K562 (cell line): ENCODE measurements at regions not wholly inside any gene's neighbourhood (a gene's known extent, or its start where the extent isn't known, plus 50 kb on each side); places are given as distances from the start of the nearest gene placed in this dataset.

Experiments used
- ADNP ChIP-seq: fragments of 200-800 bp; sonication (Bioruptor generic); IDR thresholded peaks from 2 replicates; pipeline ENCODE4 v1.6.1; 2016; ENCODE audit warnings: missing genetic modification characterization, missing compliant biosample characterization
- FOS ChIP-seq: IDR thresholded peaks from 3 replicates; pipeline ENCODE4 v1.6.1; 2011; ENCODE audit not compliant: insufficient read length; ENCODE audit errors: extremely low read depth
- JUNB ChIP-seq: fragments of 450-650 bp; formaldehyde crosslinking; conservative IDR thresholded peaks from 2 replicates; pipeline ENCODE4 v1.4.0; 2020; ENCODE audit warnings: mild to moderate bottlenecking
- KDM4B ChIP-seq, 2 experiments: fragments of 450-650 bp in 1 of 2; sonication (generic) in 1 of 2; IDR thresholded peaks; 2 replicates each; pipeline ENCODE4 v1.6.1; 2016 to 2017; ENCODE audit warnings: borderline replicate concordance in 2 of 2, antibody characterized with exemption in 1 of 2, low read depth in 1 of 2, mild to moderate bottlenecking in 1 of 2
- MYBL2 ChIP-seq, 2 experiments: fragments of 450-650 bp in 1 of 2; sonication (generic) in 1 of 2; formaldehyde crosslinking in 1 of 2; IDR thresholded peaks; 2 replicates each; pipeline versions ENCODE4 v1.6.1 to v1.8.1; 2017 to 2022; ENCODE audit warnings: borderline replicate concordance in 1 of 2, inconsistent platforms in 1 of 2, low read depth in 1 of 2, mild to moderate bottlenecking in 1 of 2, missing genetic modification reagents in 1 of 2, moderate library complexity in 1 of 2
- NFIX ChIP-seq: fragments of 250-450 bp; sonication (Bioruptor Pico); IDR thresholded peaks from 2 replicates; pipeline ENCODE4 v1.4.0; 2020; ENCODE audit warnings: low read depth, mild to moderate bottlenecking, moderate library complexity
- NFXL1 ChIP-seq: fragments of 450-650 bp; formaldehyde crosslinking; IDR thresholded peaks from 2 replicates; pipeline ENCODE4 v1.4.0; 2021; ENCODE audit warnings: mild to moderate bottlenecking
- POLR2AphosphoS5 ChIP-seq: IDR thresholded peaks from 2 replicates; pipeline ENCODE4 v1.6.1; 2011; ENCODE audit warnings: mild to moderate bottlenecking, low read depth, low read length, moderate library complexity; ENCODE audit not compliant: control insufficient read depth, insufficient read depth
- PTTG1 ChIP-seq: fragments of 450-650 bp; IDR thresholded peaks from 2 replicates; pipeline ENCODE4 v1.6.1; 2016; ENCODE audit warnings: low read depth, mild to moderate bottlenecking, missing genetic modification characterization, missing compliant biosample characterization
- RB1 ChIP-seq: fragments of 450-650 bp; IDR thresholded peaks from 2 replicates; pipeline ENCODE4 v1.6.1; 2017; ENCODE audit warnings: low read depth, mild to moderate bottlenecking
- SMAD1 ChIP-seq: fragments of 150-350 bp; IDR thresholded peaks from 2 replicates; pipeline ENCODE4 v1.6.1; 2014; ENCODE audit warnings: low read length, low read depth; ENCODE audit not compliant: partially characterized antibody
- SMAD4 ChIP-seq: fragments of 250-450 bp; sonication (Bioruptor Pico); conservative IDR thresholded peaks from 2 replicates; pipeline ENCODE4 v1.8.0; 2021; ENCODE audit warnings: inconsistent platforms, mild to moderate bottlenecking, moderate library complexity
- U2AF2 ChIP-seq: fragments of 200-400 bp; formaldehyde crosslinking; optimal IDR thresholded peaks from 2 replicates; pipeline ENCODE3; 2017; ENCODE audit warnings: low read depth, mild to moderate bottlenecking, low read length
- ZC3H4 ChIP-seq: sonication (generic); formaldehyde crosslinking; IDR thresholded peaks from 2 replicates; pipeline ENCODE4 v1.9.0; 2021; ENCODE audit warnings: missing genetic modification reagents, borderline replicate concordance
- ZNF121 ChIP-seq: sonication (generic); formaldehyde crosslinking; conservative IDR thresholded peaks from 2 replicates; pipeline ENCODE4 v1.8.0; 2022; ENCODE audit warnings: missing genetic modification reagents
- ZNF133 ChIP-seq: fragments of 250-450 bp; sonication (Bioruptor Pico); IDR thresholded peaks from 2 replicates; pipeline ENCODE4 v1.4.0; 2020; ENCODE audit warnings: mild to moderate bottlenecking
- ZNF583 ChIP-seq: fragments of 250-450 bp; sonication (Bioruptor Pico); IDR thresholded peaks from 2 replicates; pipeline ENCODE4 v1.4.0; 2020
- ZSCAN29 ChIP-seq: fragments of 450-650 bp; IDR thresholded peaks from 2 replicates; pipeline ENCODE4 v1.6.1; 2017
- TF ChIP-seq, protein P1 (sequence below), 2 experiments: fragments of 250-450 bp in 1 of 2; fragments of 450-650 bp in 1 of 2; sonication (Bioruptor Pico) in 1 of 2; IDR thresholded peaks; 2 replicates each; pipeline versions ENCODE4 v1.6.1 to v1.8.0; 2016 to 2021; ENCODE audit warnings: mild to moderate bottlenecking in 2 of 2, moderate library complexity in 2 of 2, missing compliant biosample characterization in 1 of 2, missing genetic modification characterization in 1 of 2
- TF ChIP-seq, protein P2 (sequence below): fragments of 450-650 bp; formaldehyde crosslinking; IDR thresholded peaks from 2 replicates; pipeline ENCODE4 v1.4.0; 2022; ENCODE audit warnings: mild to moderate bottlenecking, moderate library complexity
- TF ChIP-seq, protein P3 (sequence below), 2 experiments: IDR thresholded peaks; 2 replicates each; pipeline ENCODE4 v1.6.1; 2012; ENCODE audit warnings: improper control_type of control experiment in 2 of 2, low read depth in 2 of 2, low read length in 2 of 2, borderline replicate concordance in 1 of 2
- TF ChIP-seq, protein P4 (sequence below), 3 experiments: IDR thresholded peaks in 2 of 3; conservative IDR thresholded peaks in 1 of 3; 2 replicates each; pipeline ENCODE4 v1.5.1; 2011 to 2012; ENCODE audit warnings: low read length in 3 of 3, mild to moderate bottlenecking in 3 of 3, control low read depth in 2 of 3, improper control_type of control experiment in 1 of 3, inconsistent platforms in 1 of 3, low read depth in 1 of 3, mixed read lengths in 1 of 3, moderate library complexity in 1 of 3; ENCODE audit not compliant: insufficient read depth in 2 of 3

DNA sequence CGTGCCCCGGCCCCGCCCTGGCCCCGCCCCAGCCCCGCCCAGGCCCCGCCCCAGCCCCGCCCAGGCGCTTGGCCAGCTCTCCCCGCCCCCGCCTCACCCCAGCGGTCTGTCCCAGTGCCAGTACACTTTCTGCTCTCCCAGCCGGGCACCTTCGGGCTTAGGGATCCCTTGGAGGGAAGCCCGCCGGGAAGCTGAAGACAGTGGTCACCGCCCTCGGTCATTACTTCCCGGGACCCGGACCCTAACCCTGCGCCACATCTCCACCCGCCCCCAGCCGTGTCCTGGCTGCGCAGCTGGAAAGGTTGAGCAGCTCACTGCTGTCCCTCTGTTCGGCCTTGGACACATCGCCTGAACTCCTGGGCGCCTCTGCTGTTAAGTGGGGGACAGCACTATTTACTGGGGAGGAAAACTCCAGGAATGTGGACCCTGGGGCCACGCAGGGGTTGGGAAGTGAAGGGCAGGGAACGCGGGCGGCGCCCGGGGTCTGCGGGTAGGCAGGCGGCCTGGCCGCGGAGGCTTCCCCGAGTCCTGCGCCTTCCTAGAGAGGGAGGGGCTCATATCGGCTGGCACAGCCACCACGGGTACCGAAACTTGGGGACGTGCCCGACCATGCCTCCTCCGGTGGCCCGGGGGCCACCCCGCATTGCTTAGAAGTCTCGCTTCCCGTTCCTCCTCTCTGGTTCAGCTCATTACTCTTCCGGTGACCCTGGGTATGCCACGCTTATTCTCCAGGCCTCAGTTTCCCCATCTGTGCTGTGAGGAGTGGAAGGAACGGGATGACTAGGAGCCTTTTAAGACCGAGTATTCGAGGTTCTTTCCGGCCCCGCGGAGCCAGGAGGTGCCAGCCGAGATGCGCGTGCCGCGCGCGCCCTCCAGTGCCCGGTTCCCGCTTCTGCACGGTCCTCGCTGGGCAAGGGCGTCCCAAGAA lies 121.0 kb downstream of the GYPC start (continued):
- TF ChIP-seq FOS (no peak), KDM4B (IDR thresholded peaks at IDR 0.05; ENCODE audit: borderline replicate concordance in 2 of 2, low read depth in 1 of 2) (no peak), MYBL2 (IDR thresholded peaks at IDR 0.05; ENCODE audit: low read depth) (no peak), MYBL2 (CRISPR knock-in tag; IDR thresholded peaks at IDR 0.05; ENCODE audit: borderline replicate concordance) (no peak), RB1 (peak; percentile 57), ZSCAN29 (no peak), U2AF2 (no peak), PTTG1 (tag) (no peak), ZNF583 (CRISPR knock-in tag) (no peak), ADNP (tag) (no peak), SMAD4 (CRISPR knock-in tag) (no peak), ZC3H4 (CRISPR knock-in tag) (no peak), SMAD1 (no peak), NFIX (CRISPR knock-in tag) (no peak), JUNB (CRISPR knock-in tag) (no peak), NFXL1 (CRISPR knock-in tag) (no peak), POLR2AphosphoS5 (no peak), ZNF121 (no peak), ZNF133 (CRISPR knock-in tag) (no peak)
- TF ChIP-seq, protein P1, sequence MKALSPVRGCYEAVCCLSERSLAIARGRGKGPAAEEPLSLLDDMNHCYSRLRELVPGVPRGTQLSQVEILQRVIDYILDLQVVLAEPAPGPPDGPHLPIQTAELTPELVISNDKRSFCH (CRISPR knock-in tag; IDR thresholded peaks at IDR 0.05), result no peak
- TF ChIP-seq, protein P1 (tag; IDR thresholded peaks at IDR 0.05), result peak; percentile 26; the same call in 1 of the 2 replicates
- TF ChIP-seq, protein P2, sequence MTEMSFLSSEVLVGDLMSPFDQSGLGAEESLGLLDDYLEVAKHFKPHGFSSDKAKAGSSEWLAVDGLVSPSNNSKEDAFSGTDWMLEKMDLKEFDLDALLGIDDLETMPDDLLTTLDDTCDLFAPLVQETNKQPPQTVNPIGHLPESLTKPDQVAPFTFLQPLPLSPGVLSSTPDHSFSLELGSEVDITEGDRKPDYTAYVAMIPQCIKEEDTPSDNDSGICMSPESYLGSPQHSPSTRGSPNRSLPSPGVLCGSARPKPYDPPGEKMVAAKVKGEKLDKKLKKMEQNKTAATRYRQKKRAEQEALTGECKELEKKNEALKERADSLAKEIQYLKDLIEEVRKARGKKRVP (CRISPR knock-in tag), result no peak
- TF ChIP-seq, protein P3, sequence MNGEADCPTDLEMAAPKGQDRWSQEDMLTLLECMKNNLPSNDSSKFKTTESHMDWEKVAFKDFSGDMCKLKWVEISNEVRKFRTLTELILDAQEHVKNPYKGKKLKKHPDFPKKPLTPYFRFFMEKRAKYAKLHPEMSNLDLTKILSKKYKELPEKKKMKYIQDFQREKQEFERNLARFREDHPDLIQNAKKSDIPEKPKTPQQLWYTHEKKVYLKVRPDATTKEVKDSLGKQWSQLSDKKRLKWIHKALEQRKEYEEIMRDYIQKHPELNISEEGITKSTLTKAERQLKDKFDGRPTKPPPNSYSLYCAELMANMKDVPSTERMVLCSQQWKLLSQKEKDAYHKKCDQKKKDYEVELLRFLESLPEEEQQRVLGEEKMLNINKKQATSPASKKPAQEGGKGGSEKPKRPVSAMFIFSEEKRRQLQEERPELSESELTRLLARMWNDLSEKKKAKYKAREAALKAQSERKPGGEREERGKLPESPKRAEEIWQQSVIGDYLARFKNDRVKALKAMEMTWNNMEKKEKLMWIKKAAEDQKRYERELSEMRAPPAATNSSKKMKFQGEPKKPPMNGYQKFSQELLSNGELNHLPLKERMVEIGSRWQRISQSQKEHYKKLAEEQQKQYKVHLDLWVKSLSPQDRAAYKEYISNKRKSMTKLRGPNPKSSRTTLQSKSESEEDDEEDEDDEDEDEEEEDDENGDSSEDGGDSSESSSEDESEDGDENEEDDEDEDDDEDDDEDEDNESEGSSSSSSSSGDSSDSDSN (IDR thresholded peaks at IDR 0.05; ENCODE audit: borderline replicate concordance in 1 of 2, low read depth in 2 of 2, low read length in 2 of 2), result no peak
- TF ChIP-seq, protein P4, sequence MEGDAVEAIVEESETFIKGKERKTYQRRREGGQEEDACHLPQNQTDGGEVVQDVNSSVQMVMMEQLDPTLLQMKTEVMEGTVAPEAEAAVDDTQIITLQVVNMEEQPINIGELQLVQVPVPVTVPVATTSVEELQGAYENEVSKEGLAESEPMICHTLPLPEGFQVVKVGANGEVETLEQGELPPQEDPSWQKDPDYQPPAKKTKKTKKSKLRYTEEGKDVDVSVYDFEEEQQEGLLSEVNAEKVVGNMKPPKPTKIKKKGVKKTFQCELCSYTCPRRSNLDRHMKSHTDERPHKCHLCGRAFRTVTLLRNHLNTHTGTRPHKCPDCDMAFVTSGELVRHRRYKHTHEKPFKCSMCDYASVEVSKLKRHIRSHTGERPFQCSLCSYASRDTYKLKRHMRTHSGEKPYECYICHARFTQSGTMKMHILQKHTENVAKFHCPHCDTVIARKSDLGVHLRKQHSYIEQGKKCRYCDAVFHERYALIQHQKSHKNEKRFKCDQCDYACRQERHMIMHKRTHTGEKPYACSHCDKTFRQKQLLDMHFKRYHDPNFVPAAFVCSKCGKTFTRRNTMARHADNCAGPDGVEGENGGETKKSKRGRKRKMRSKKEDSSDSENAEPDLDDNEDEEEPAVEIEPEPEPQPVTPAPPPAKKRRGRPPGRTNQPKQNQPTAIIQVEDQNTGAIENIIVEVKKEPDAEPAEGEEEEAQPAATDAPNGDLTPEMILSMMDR (IDR thresholded peaks at IDR 0.05 in 2 of 3, conservative IDR thresholded peaks at IDR 0.05 in 1 of 3; ENCODE audit: insufficient read depth in 2 of 3, low read depth in 1 of 3, low read length in 3 of 3), result peak; percentile 91 to 97 (median 96)
